NCI-H2171 (cell line): ENCODE measurements at regions not wholly inside any gene's neighbourhood (a gene's known extent, or its start where the extent isn't known, plus 50 kb on each side); places are given as distances from the start of the nearest gene placed in this dataset.

ENCODE experiments used
- DNase-seq: peaks from one replicate; lab custom pipeline; 2025; lab: John Stamatoyannopoulos, UW

GRCh38 chrX:76228499-76228898 is 55.6 kb downstream of the PBDC1 start:
- DNase-seq = no peak

GRCh38 chrX:76248901-76249300 is 76.0 kb downstream of the PBDC1 start:
- DNase-seq = no peak

- DNase-seq = no peak
Observed at GRCh38 chrX:76253432-76253831, 80.6 kb downstream of the PBDC1 start.

- DNase-seq = peak; percentile 4
Observed at GRCh38 chrX:76279007-76279406, 106.1 kb downstream of the PBDC1 start.
